Activated CD4-positive, alpha-beta T cell treated with anti-CD3 and anti-CD28 coated beads, Interleukin-2, amount 10 ng/mL, durations not matched to agents 24 days and 14 days (primary cell): ENCODE measurements at regions not wholly inside any gene's neighbourhood (a gene's known extent, or its start where the extent isn't known, plus 50 kb on each side); places are given as distances from the start of the nearest gene placed in this dataset.

ENCODE experiments used
- DNase-seq: peaks from one replicate; pipeline ENCODE4 v3.0.0; 2022
- H3K27ac Mint-ChIP-seq: one replicate; pipeline ENCODE4 v1.8.0; 2022; ENCODE audit warnings: mild to moderate bottlenecking, mixed read lengths
- H3K27me3 Mint-ChIP-seq: one replicate; pipeline ENCODE4 v1.8.0; 2022; ENCODE audit warnings: mixed read lengths
- H3K36me3 Mint-ChIP-seq: one replicate; pipeline ENCODE4 v1.8.0; 2022; ENCODE audit warnings: low read depth, mild to moderate bottlenecking, mixed read lengths
- H3K4me1 Mint-ChIP-seq: one replicate; pipeline ENCODE4 v1.8.0; 2021; ENCODE audit warnings: mixed read lengths
- H3K4me3 Mint-ChIP-seq: one replicate; pipeline ENCODE4 v1.8.0; 2022; ENCODE audit warnings: mild to moderate bottlenecking, moderate library complexity, mixed read lengths
- H3K9me3 Mint-ChIP-seq: one replicate; pipeline ENCODE4 v1.8.0; 2021; ENCODE audit warnings: mixed read lengths
- intact Hi-C: fragments of 100-400 bp; cut with micrococcal nuclease; formaldehyde crosslinking; loops from one replicate; pipeline ENCODE4 v1.15.1; 2023

- peak overlapping the region; percentile 66 for H3K27ac Mint-ChIP-seq
- no peaks in the 10 kb centered on the region for H3K36me3 Mint-ChIP-seq
- intact Hi-C loops = loop anchor here (2.0 kb wide), 1 partner anchor 98 kb away; no protein-coding TSS in a partner anchor
- H3K9me3 Mint-ChIP-seq = no peaks in the 10 kb centered on the region
- H3K4me3 Mint-ChIP-seq = peak overlapping the region; percentile 24
- H3K4me1 Mint-ChIP-seq = peaks cover 60% of the 10 kb centered on the region
- DNase-seq = peak; percentile 77
- no peaks in the 10 kb centered on the region for H3K27me3 Mint-ChIP-seq
These were observed 501.7 kb downstream of the SHQ1 start for GRCh38 chr3:72346526-72346926.

GRCh38 chr3:72345980-72346379, 502.3 kb downstream of the SHQ1 start:
- intact Hi-C loops = loop anchor here (2.0 kb wide), 1 partner anchor 99 kb away; no protein-coding TSS in a partner anchor
- H3K27ac Mint-ChIP-seq = peak overlapping the region; percentile 66
- no peaks in the 10 kb centered on the region for H3K9me3 Mint-ChIP-seq
- no peaks in the 10 kb centered on the region for H3K27me3 Mint-ChIP-seq
- peak overlapping the region; percentile 24 for H3K4me3 Mint-ChIP-seq
- no peak for DNase-seq
- no peaks in the 10 kb centered on the region for H3K36me3 Mint-ChIP-seq
- peaks cover 65% of the 10 kb centered on the region for H3K4me1 Mint-ChIP-seq

GRCh38 chr3:72345237-72345878, 502.9 kb downstream of the SHQ1 start:
- H3K9me3 Mint-ChIP-seq = no peaks in the 10 kb centered on the region
- H3K36me3 Mint-ChIP-seq = no peaks in the 10 kb centered on the region
- H3K4me3 Mint-ChIP-seq = peak overlapping the region; percentile 24
- H3K27me3 Mint-ChIP-seq = no peaks in the 10 kb centered on the region
- peak; percentile 74 for DNase-seq
- intact Hi-C loops = no loop called here
- peaks cover 68% of the 10 kb centered on the region for H3K4me1 Mint-ChIP-seq
- peak overlapping the region; percentile 66 for H3K27ac Mint-ChIP-seq

GRCh38 chr3:72344647-72345046, 503.6 kb downstream of the SHQ1 start:
- no peak overlapping the region for H3K27ac Mint-ChIP-seq
- peaks cover 68% of the 10 kb centered on the region for H3K4me1 Mint-ChIP-seq
- intact Hi-C loops = loop anchor here (5.0 kb wide), 1 partner anchor 82 kb away; no protein-coding TSS in a partner anchor
- no peak for DNase-seq
- no peaks in the 10 kb centered on the region for H3K27me3 Mint-ChIP-seq
- H3K9me3 Mint-ChIP-seq = no peaks in the 10 kb centered on the region
- H3K4me3 Mint-ChIP-seq = no peak overlapping the region
- H3K36me3 Mint-ChIP-seq = no peaks in the 10 kb centered on the region

GRCh38 chr3:72344236-72344635, 504.0 kb downstream of the SHQ1 start:
- peaks cover 68% of the 10 kb centered on the region for H3K4me1 Mint-ChIP-seq

GRCh38 chr3:72343078-72343477, 505.2 kb downstream of the SHQ1 start:
- Mint-ChIP-seq H3K4me3 (peak overlapping the region; percentile 18), H3K4me1 (peaks cover 63% of the 10 kb centered on the region), H3K27ac (peak overlapping the region; percentile 39), H3K36me3 (no peaks in the 10 kb centered on the region), H3K9me3 (no peaks in the 10 kb centered on the region), H3K27me3 (no peaks in the 10 kb centered on the region)
- DNase-seq = peak; percentile 79
- intact Hi-C loops = loop anchor here (1.0 to 5.0 kb wide), 2 partner anchors 32 to 81 kb away; no protein-coding TSS in a partner anchor

More at GRCh38 chr3:72344236-72344635, 504.0 kb downstream of the SHQ1 start:
- H3K4me3 Mint-ChIP-seq = peak overlapping the region; percentile 2
- H3K27ac Mint-ChIP-seq = peak overlapping the region; percentile 29
- no peaks in the 10 kb centered on the region for H3K36me3 Mint-ChIP-seq
- no peaks in the 10 kb centered on the region for H3K27me3 Mint-ChIP-seq
- intact Hi-C loops = loop anchor here (5.0 kb wide), 1 partner anchor 82 kb away; no protein-coding TSS in a partner anchor
- DNase-seq = no peak
- H3K9me3 Mint-ChIP-seq = no peaks in the 10 kb centered on the region

GRCh38 chr3:72342450-72342849, 505.8 kb downstream of the SHQ1 start:
- Mint-ChIP-seq H3K4me3 (no peak overlapping the region), H3K27ac (peak overlapping the region; percentile 39), H3K9me3 (no peaks in the 10 kb centered on the region), H3K27me3 (no peaks in the 10 kb centered on the region), H3K4me1 (peaks cover 58% of the 10 kb centered on the region), H3K36me3 (no peaks in the 10 kb centered on the region)
- no peak for DNase-seq
- intact Hi-C loops = loop anchor here (5.0 kb wide), 1 partner anchor 80 kb away; no protein-coding TSS in a partner anchor

- Mint-ChIP-seq H3K36me3 (no peaks in the 10 kb centered on the region), H3K27ac (no peak overlapping the region), H3K9me3 (no peaks in the 10 kb centered on the region), H3K27me3 (no peaks in the 10 kb centered on the region), H3K4me1 (peaks cover 56% of the 10 kb centered on the region), H3K4me3 (no peak overlapping the region)
- DNase-seq = no peak
- intact Hi-C loops = loop anchor here (5.0 kb wide), 1 partner anchor 80 kb away; no protein-coding TSS in a partner anchor
These were observed 506.3 kb downstream of the SHQ1 start for GRCh38 chr3:72341920-72342319.

- no peak overlapping the region for H3K27ac Mint-ChIP-seq
- no peaks in the 10 kb centered on the region for H3K27me3 Mint-ChIP-seq
- H3K4me1 Mint-ChIP-seq = peaks cover 51% of the 10 kb centered on the region
- no peaks in the 10 kb centered on the region for H3K36me3 Mint-ChIP-seq
- no peak for DNase-seq
- no peaks in the 10 kb centered on the region for H3K9me3 Mint-ChIP-seq
- intact Hi-C loops = loop anchor here (5.0 kb wide), 1 partner anchor 79 kb away; no protein-coding TSS in a partner anchor
- no peak overlapping the region for H3K4me3 Mint-ChIP-seq
These were observed 506.9 kb downstream of the SHQ1 start for GRCh38 chr3:72341380-72341770.

GRCh38 chr3:72340476-72341379, 507.5 kb downstream of the SHQ1 start:
- no peak for DNase-seq
- H3K36me3 Mint-ChIP-seq = no peaks in the 10 kb centered on the region
- H3K27me3 Mint-ChIP-seq = no peaks in the 10 kb centered on the region
- peaks cover 44% of the 10 kb centered on the region for H3K4me1 Mint-ChIP-seq
- intact Hi-C loops = loop anchor here (5.0 kb wide), 1 partner anchor 78 kb away; no protein-coding TSS in a partner anchor
- no peak overlapping the region for H3K4me3 Mint-ChIP-seq
- no peak overlapping the region for H3K27ac Mint-ChIP-seq
- no peaks in the 10 kb centered on the region for H3K9me3 Mint-ChIP-seq

- Mint-ChIP-seq H3K36me3 (no peaks in the 10 kb centered on the region), H3K27ac (no peak overlapping the region), H3K4me3 (no peak overlapping the region), H3K9me3 (no peaks in the 10 kb centered on the region), H3K27me3 (no peaks in the 10 kb centered on the region), H3K4me1 (peaks cover 38% of the 10 kb centered on the region)
- intact Hi-C loops = loop anchor here (5.0 kb wide), 1 partner anchor 78 kb away; no protein-coding TSS in a partner anchor
- DNase-seq = no peak
These were observed 508.2 kb downstream of the SHQ1 start for GRCh38 chr3:72340056-72340455.

GRCh38 chr3:72339670-72340030, 508.6 kb downstream of the SHQ1 start:
- Mint-ChIP-seq H3K27me3 (no peaks in the 10 kb centered on the region), H3K4me3 (no peak overlapping the region), H3K36me3 (no peaks in the 10 kb centered on the region), H3K9me3 (no peaks in the 10 kb centered on the region), H3K4me1 (peaks cover 34% of the 10 kb centered on the region), H3K27ac (no peak overlapping the region)
- intact Hi-C loops = loop anchor here (2.0 to 5.0 kb wide), 9 partner anchors 77 to 465 kb away; no protein-coding TSS in a partner anchor
- DNase-seq = no peak

GRCh38 chr3:72338942-72339669, 509.1 kb downstream of the SHQ1 start:
- peaks cover 29% of the 10 kb centered on the region for H3K4me1 Mint-ChIP-seq
- no peak overlapping the region for H3K27ac Mint-ChIP-seq
- peak; percentile 72 for DNase-seq
- intact Hi-C loops = loop anchor here (1.0 to 2.0 kb wide), 9 partner anchors 88 to 483 kb away; no protein-coding TSS in a partner anchor
- H3K9me3 Mint-ChIP-seq = no peaks in the 10 kb centered on the region
- H3K4me3 Mint-ChIP-seq = no peak overlapping the region
- H3K36me3 Mint-ChIP-seq = no peaks in the 10 kb centered on the region
- H3K27me3 Mint-ChIP-seq = no peaks in the 10 kb centered on the region
